ENCODE measurements at regions not wholly inside any gene's neighbourhood (a gene's known extent, or its start where the extent isn't known, plus 50 kb on each side); places are given as distances from the start of the nearest gene placed in this dataset.
A peak's percentile ranks its signal among the peaks of the same experiment; 100 is the strongest.
"Not testable (repeated sequence)": the region's sequence is repeated elsewhere in the genome, so short reads cannot be mapped to it uniquely, and the experiment has no call there.

DNA sequence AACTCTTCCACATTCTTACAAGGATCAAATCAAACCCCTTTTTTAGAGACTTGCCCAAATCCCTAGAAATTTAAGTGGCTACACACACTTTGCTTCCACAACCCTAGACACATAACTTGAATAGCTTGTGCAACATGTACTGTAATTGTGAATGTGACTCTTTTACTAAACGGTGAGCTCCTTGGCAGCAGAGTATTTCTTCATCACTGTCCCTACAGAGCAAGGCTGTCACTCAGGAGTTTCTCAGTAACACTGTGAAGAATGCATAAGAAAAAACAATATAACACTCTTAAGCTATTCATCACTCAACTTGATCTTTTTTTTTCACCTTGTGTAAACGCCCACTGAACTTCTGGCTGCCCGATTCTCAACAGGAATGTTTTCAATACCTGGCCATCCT is 53.8 kb upstream of the ADAMTS18 start:
- DNase-seq, result no peak

GRCh38 chr16:77491091-77491490 is 56.3 kb upstream of the ADAMTS18 start:
- DNase-seq, result no peak

GRCh38 chr16:77496934-77497333 is 62.1 kb upstream of the ADAMTS18 start:
- DNase-seq, result no peak

DNA sequence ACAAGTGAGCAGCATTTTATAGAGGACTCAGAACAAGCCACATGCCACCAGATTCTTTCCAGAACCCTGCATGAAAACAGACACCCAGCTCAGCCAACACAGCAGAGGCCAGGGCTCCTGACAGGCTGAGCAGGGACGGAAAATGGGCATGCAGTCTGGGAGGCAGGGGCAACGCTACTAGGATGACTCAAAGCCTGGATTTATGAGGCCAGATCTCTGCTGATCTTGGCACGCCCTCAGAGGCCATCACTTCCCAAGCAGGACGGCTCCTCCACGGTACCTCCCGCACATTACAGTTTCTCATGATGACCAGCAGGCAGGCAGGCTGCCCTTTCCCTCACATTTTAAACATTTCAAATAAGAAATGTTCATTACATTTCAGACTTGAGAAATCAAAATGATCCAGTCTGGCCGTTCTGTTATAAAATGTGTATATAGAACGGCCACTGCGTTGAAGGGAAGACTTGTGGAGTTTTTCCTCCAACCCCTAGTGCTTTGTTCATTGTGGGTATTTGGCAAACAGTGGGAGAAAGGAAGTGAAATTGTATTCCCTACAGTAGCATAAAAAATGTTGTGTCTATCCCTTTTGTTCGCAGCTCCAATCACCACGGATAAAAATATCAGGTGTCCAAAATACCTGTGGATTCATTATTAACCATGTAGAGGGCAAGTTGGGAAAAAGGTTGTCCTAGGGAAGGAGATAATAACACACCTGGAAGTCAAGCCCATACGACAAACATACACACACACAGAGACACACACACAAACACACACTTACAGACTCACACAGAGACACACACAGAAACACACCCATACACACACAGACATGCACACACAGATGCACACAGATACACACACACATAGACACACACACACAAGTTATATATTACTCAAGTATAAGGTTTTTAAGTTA is 64.8 kb upstream of the ADAMTS18 start:
- peak; percentile 2 for DNase-seq

- DNase-seq, result no peak
These were observed 65.4 kb upstream of the ADAMTS18 start for GRCh38 chr16:77500286-77500598.

DNA sequence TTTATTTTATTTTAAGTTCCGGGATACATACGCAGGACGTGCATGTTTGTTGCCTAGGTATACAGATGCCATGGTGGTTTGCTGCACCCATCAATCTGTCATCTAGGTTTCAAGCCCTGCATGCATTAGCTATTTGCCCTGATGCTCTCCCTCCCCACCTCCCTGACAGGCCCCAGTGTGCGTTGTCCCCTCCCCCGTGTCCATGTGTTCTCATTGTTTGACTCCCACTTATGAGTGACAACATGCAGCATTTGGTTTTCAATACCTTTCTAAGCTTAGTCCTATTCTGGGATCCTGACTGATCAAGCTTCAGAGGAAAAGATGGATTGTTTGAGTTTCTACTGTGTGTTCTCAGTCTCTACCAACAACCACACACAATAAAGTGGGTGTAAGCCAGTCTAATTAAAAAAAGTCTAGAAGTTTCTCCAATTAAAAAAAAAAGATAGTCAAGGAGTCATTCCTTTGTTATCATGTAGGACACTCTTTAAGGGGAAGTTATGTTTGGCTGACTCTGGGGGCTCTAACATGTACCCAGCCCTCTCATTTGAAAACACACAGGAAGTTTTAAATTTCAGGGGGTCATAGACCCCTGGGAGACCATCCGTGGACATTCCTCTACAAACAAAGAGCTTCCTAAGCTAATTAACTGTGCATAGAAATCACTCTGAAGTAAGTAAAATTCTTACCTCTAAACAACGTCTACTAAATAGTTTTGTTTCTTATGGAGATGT is 66.3 kb upstream of the ADAMTS18 start:
- DNase-seq, result no peak

GRCh38 chr16:77502448-77502847 is 67.6 kb upstream of the ADAMTS18 start:
- no peak for DNase-seq

DNA sequence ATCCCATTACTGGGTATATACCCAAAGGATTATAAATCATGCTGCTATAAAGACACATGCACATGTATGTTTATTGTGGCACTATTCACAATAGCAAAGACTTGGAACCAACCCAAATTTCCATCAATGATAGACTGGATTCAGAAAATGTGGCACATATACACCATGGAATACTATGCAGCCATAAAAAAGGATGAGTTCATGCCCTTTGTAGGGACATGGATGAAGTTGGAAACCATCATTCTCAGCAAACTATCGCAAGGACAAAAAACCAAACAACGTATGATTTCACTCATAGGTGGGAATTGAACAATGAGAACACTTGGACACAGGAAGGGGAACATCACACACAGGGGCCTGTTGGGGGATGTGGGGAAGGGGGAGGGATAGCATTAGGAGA is 71.7 kb upstream of the ADAMTS18 start:
- not testable (repeated sequence) for DNase-seq

GRCh38 chr16:77509051-77509450 is 74.2 kb upstream of the ADAMTS18 start:
- DNase-seq, result no peak

DNA sequence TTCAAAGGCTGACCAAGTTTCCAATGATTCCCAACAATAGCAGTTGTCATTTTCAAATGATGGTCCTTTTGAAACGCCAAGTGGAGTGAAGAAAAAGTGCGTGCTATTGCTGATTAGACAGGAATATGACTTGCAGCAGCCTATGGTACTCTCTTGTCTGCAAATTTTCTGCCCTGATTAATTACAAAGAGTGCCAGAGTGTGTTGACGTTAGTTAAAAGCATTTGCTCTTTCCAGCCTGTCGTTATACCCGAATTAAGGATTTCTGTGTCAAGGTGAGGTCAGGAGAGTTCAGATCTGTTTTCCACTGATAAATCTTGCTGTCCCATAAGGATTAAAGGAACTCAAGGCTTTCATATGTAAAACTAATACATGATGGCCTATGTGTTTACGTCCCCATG is 75.0 kb upstream of the ADAMTS18 start:
- no peak for DNase-seq

DNA sequence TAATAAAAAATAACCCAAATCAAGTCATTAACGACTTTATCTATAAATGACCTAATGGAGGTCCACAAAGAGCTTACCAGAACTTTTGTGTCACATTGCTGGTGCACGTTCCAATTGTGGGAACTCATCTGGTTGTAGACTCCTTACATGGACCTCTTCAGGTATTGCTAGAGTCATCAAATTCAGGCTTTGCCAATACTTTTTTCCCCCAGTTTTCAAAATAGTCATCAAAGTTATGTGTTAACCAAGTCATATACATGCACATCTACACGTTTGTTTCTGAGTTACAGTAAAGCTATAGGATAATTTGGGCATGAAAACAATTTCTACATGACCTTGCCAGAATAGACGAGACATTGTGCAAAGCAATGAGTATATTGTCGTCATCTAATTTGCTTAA is 76.2 kb upstream of the ADAMTS18 start:
- no peak for DNase-seq

GRCh38 chr16:77514500-77515220 is 79.8 kb upstream of the ADAMTS18 start:
- no peak for DNase-seq

DNA sequence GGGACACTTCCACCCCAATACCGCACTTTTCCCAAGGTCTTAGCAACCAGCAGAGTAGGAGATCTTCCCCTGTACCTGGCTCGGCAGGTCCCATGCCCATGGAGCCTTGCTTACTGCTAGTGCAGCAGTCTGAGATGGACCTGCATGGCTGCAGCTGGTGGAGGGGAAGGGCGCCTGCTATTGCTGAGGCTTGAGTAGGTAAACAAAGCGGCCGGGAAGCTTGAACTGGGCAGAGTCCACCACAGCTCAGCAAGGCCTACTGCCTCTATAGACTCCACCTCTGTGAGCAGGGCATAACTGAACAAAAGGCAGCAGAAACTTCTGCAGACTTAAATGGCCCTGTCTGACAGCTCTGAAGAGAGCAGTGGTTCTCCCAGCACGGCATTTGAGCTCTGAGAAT is 90.4 kb upstream of the ADAMTS18 start:
- not testable (repeated sequence) for DNase-seq

DNA sequence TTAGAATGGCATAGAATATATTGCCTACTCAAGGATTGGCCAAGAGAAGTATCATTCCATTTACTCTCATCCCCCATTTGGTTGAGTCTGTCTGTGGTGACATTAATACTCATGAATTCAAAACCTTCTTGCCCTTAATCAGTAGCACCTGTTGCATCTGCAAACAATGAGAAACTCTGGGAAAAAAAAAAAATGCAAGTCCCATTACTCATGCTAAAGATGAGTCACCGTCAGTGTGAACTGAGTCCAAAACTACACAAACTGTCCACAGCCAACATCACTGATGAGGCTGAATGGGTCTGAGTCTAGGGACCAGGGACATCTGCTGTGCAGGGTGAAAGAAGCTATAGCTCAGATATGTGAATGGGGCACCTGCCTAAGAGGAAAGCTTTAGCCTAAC is 96.9 kb upstream of the ADAMTS18 start:
- DNase-seq, result peak; percentile 71

GRCh38 chr16:77536809-77537208 is 102.0 kb upstream of the ADAMTS18 start:
- DNase-seq, result no peak

GRCh38 chr16:77539421-77540034 is 104.7 kb upstream of the ADAMTS18 start:
- no peak for DNase-seq

- no peak for DNase-seq
These were observed 105.8 kb upstream of the ADAMTS18 start for GRCh38 chr16:77540646-77541045.

- DNase-seq, result no peak
These were observed 106.3 kb upstream of the ADAMTS18 start for GRCh38 chr16:77541165-77541564.

- DNase-seq, result no peak
These were observed 113.3 kb upstream of the ADAMTS18 start for GRCh38 chr16:77548151-77548550.

GRCh38 chr16:77548766-77549165 is 113.9 kb upstream of the ADAMTS18 start:
- no peak for DNase-seq

GRCh38 chr16:77549876-77550275 is 115.0 kb upstream of the ADAMTS18 start:
- DNase-seq, result no peak

- DNase-seq, result no peak
These were observed 116.5 kb upstream of the ADAMTS18 start for GRCh38 chr16:77551357-77551756.

DNA sequence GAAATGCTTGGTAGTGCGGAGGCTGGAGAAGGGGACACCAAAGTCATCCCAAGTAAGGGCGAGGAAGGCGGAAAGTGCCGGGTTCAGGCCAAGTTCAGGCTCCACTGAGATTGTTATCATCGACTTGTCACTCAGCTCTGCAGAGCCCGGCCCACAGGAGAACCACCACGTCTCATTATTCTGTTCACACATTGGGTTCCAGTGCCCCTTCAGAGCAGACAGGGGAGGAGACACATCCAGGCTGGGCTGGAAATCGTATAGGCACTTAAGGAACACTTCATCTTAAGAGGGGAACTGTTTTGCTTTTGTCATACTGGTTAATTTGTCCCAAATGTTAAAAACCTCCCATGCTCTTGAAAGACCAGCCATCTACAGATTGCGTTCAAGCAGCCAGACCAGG is 118.3 kb upstream of the ADAMTS18 start:
- DNase-seq, result no peak
